ENCODE measurements at regions not wholly inside any gene's neighbourhood (a gene's known extent, or its start where the extent isn't known, plus 50 kb on each side); places are given as distances from the start of the nearest gene placed in this dataset.

DNA sequence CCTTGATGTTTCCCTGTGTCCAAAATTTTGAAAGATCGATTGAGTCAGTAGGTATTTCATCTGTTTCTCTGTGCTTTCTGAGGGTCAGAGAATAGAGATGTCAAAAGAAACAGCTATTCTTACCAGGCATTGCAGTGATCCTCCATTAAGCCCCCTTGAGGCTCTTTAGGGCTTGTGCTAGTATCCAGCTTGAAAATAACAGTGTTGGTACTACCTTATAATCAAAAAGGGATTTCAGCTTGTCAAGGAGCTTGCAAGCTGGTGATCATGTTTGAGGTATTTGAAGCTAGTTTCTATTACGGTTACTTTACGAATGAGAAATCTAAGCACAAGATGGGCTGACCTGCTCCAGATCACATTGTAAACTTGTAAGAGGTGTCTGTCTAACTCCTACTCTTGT lies 103.4 kb downstream of the EDEM1 start:
- Histone ChIP-seq H3K27ac (ENCODE audit: low read length) (no peak overlapping the region), H3K9me2 (replicated peaks; ENCODE audit: insufficient read depth, low read length) (no peaks in the 10 kb centered on the region), H2AFZ (ENCODE audit: low read length) (no peak overlapping the region), H3K27me3 (replicated peaks; ENCODE audit: insufficient read depth, low read length) (no peaks in the 10 kb centered on the region), H3K4me2 (ENCODE audit: low read depth, low read length) (no peak overlapping the region), H3K4me3 (ENCODE audit: low read length) (no peak overlapping the region), H3K9ac (ENCODE audit: low read length) (no peak overlapping the region), H4K20me1 (ENCODE audit: insufficient read depth, low read length) (no peaks in the 10 kb centered on the region), H3K79me2 (ENCODE audit: low read length) (no peaks in the 10 kb centered on the region), H3K9me3 (replicated peaks; ENCODE audit: insufficient read depth, low read length) (no peaks in the 10 kb centered on the region), H3K36me3 (replicated peaks; ENCODE audit: insufficient read depth, low read length) (no peaks in the 10 kb centered on the region), H3K4me1 (ENCODE audit: low read length) (peaks cover 8% of the 10 kb centered on the region; the same call in 1 of the 2 replicates), H3F3A (ENCODE audit: insufficient read depth, low read length) (no peaks in the 10 kb centered on the region)
- DNase-seq = no peak
- TF ChIP-seq EZH2 (optimal IDR thresholded peaks at IDR 0.05; ENCODE audit: low read depth, low read length) (no peak), EZH2phosphoT487 (IDR thresholded peaks at IDR 0.05; ENCODE audit: low read length) (no peak)
- TF ChIP-seq, protein P1, sequence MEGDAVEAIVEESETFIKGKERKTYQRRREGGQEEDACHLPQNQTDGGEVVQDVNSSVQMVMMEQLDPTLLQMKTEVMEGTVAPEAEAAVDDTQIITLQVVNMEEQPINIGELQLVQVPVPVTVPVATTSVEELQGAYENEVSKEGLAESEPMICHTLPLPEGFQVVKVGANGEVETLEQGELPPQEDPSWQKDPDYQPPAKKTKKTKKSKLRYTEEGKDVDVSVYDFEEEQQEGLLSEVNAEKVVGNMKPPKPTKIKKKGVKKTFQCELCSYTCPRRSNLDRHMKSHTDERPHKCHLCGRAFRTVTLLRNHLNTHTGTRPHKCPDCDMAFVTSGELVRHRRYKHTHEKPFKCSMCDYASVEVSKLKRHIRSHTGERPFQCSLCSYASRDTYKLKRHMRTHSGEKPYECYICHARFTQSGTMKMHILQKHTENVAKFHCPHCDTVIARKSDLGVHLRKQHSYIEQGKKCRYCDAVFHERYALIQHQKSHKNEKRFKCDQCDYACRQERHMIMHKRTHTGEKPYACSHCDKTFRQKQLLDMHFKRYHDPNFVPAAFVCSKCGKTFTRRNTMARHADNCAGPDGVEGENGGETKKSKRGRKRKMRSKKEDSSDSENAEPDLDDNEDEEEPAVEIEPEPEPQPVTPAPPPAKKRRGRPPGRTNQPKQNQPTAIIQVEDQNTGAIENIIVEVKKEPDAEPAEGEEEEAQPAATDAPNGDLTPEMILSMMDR (IDR thresholded peaks at IDR 0.05; ENCODE audit: low read length) = no peak

DNA sequence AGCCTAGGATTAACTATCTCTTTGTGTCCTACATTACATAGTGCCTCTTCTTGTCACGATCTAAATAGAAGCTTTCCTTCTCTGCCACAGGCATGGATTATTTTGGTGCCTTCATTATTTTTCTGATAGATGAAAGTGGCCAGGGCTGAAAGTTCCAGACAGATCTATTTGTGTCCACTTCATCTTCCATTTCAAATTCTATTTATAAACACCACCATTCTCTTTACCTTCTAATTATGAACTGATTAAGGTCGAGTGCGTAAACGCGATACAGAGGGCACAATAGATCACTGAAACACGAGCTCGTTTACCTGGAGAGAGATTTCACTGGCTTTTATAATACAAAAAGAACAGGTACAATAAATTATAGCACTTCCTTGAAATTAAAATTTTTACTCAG lies 105.0 kb downstream of the EDEM1 start:
- no peak overlapping the region for H2AFZ ChIP-seq (ENCODE audit: low read length)
- H3K4me1 ChIP-seq (ENCODE audit: low read length) = no peaks in the 10 kb centered on the region
- no peaks in the 10 kb centered on the region for H3K9me2 ChIP-seq (replicated peaks; ENCODE audit: insufficient read depth, low read length)
- H3K36me3 ChIP-seq (replicated peaks; ENCODE audit: insufficient read depth, low read length) = no peaks in the 10 kb centered on the region
- H3K9me3 ChIP-seq (replicated peaks; ENCODE audit: insufficient read depth, low read length) = no peaks in the 10 kb centered on the region
- H3K9ac ChIP-seq (ENCODE audit: low read length) = no peak overlapping the region
- H3K79me2 ChIP-seq (ENCODE audit: low read length) = no peaks in the 10 kb centered on the region
- H3K4me2 ChIP-seq (ENCODE audit: low read depth, low read length) = no peak overlapping the region
- H4K20me1 ChIP-seq (ENCODE audit: insufficient read depth, low read length) = no peaks in the 10 kb centered on the region
- H3K27me3 ChIP-seq (replicated peaks; ENCODE audit: insufficient read depth, low read length) = no peaks in the 10 kb centered on the region
- H3F3A ChIP-seq (ENCODE audit: insufficient read depth, low read length) = no peaks in the 10 kb centered on the region
- TF ChIP-seq EZH2 (optimal IDR thresholded peaks at IDR 0.05; ENCODE audit: low read depth, low read length) = no peak
- TF ChIP-seq EZH2phosphoT487 (IDR thresholded peaks at IDR 0.05; ENCODE audit: low read length) = no peak
- TF ChIP-seq, protein P1 (IDR thresholded peaks at IDR 0.05; ENCODE audit: low read length) = no peak
- H3K27ac ChIP-seq (ENCODE audit: low read length) = no peak overlapping the region
- H3K4me3 ChIP-seq (ENCODE audit: low read length) = no peak overlapping the region
- DNase-seq = no peak

DNA sequence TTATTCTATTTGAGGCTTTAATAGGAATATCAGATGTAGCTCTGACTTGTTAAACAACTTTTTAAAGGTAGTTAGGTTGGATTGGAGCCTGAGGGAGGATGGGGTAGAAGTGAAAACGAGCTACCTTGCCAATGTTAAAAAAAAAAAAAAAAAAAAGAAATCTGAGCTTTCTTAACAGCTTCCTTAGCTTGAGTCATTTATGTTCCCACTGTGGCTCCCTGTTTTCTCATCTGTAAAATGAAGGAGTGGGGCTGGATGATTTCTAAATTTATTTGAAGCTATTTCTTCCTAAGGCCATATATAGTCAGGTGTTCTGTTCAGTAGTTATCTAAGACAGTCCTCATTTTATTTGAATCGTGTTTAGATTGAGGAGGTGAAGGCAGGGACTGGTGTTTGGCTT lies 105.7 kb downstream of the EDEM1 start:
- no peaks in the 10 kb centered on the region for H3K79me2 ChIP-seq (ENCODE audit: low read length)
- 0 out of 2 replicates have a peak, but pooled peaks cover 4% of the 10 kb centered on the region for H3K4me1 ChIP-seq (ENCODE audit: low read length)
- TF ChIP-seq EZH2phosphoT487 (IDR thresholded peaks at IDR 0.05; ENCODE audit: low read length) = no peak
- TF ChIP-seq, protein P1 (IDR thresholded peaks at IDR 0.05; ENCODE audit: low read length) = no peak
- no peak for TF ChIP-seq EZH2 (optimal IDR thresholded peaks at IDR 0.05; ENCODE audit: low read depth, low read length)
- H3K36me3 ChIP-seq (replicated peaks; ENCODE audit: insufficient read depth, low read length) = no peaks in the 10 kb centered on the region
- no peaks in the 10 kb centered on the region for H3F3A ChIP-seq (ENCODE audit: insufficient read depth, low read length)
- H3K4me2 ChIP-seq (ENCODE audit: low read depth, low read length) = no peak overlapping the region
- no peaks in the 10 kb centered on the region for H4K20me1 ChIP-seq (ENCODE audit: insufficient read depth, low read length)
- H3K9me2 ChIP-seq (replicated peaks; ENCODE audit: insufficient read depth, low read length) = no peaks in the 10 kb centered on the region
- no peak overlapping the region for H3K27ac ChIP-seq (ENCODE audit: low read length)
- H3K4me3 ChIP-seq (ENCODE audit: low read length) = no peak overlapping the region
- DNase-seq = no peak
- no peaks in the 10 kb centered on the region for H3K9me3 ChIP-seq (replicated peaks; ENCODE audit: insufficient read depth, low read length)
- no peak overlapping the region for H2AFZ ChIP-seq (ENCODE audit: low read length)
- H3K27me3 ChIP-seq (replicated peaks; ENCODE audit: insufficient read depth, low read length) = no peaks in the 10 kb centered on the region
- no peak overlapping the region for H3K9ac ChIP-seq (ENCODE audit: low read length)
